IMR-90 (cell line): ENCODE measurements at regions not wholly inside any gene's neighbourhood (a gene's known extent, or its start where the extent isn't known, plus 50 kb on each side); places are given as distances from the start of the nearest gene placed in this dataset.

Experiments
- ATAC-seq: fragments of 200-7000 bp; cut with Tn5 transposase; 2 replicates; pipeline ENCODE4 v1.9.1; 2020; ENCODE audit warnings: low read depth, mild to moderate bottlenecking, moderate library complexity
- BruUV-seq: library from RNA; stranded (reverse); fragments of 400-500 nt; replicated peaks from 2 replicates; lab custom pipeline; 2021; lab: Mats Ljungman, UMichigan
- CTCF ChIA-PET: fragments of 300-600 bp; formaldehyde crosslinking; extraction: SDS; loops from one replicate; lab custom pipeline; 2021; ENCODE audit warnings: antibody characterized with exemption; lab: Yijun Ruan, JAX
- POLR2A ChIA-PET: fragments of 300-600 bp; sonication (Branson Sonifier 250); formaldehyde crosslinking; loops from one replicate; lab custom pipeline; 2022; ENCODE audit warnings: antibody characterized with exemption; ENCODE audit not compliant: unreplicated experiment; lab: Charles Lee
- DNase-seq: peaks from one replicate; pipeline ENCODE4 v3.0.0; 2013
- H2AFZ ChIP-seq: replicated peaks from 2 replicates; pipeline ENCODE3; 2013; ENCODE audit warnings: low read length, mild to moderate bottlenecking; ENCODE audit not compliant: poor library complexity
- H2AK5ac ChIP-seq: 2 replicates; pipeline ENCODE4 v1.6.1; 2013; ENCODE audit warnings: low read depth, low read length, inconsistent platforms
- H2AK9ac ChIP-seq: replicated peaks from 2 replicates; pipeline ENCODE3; 2013; ENCODE audit warnings: mild to moderate bottlenecking, low read depth, low read length, moderate library complexity; ENCODE audit not compliant: poor library complexity
- H2BK120ac ChIP-seq: 2 replicates; pipeline ENCODE4 v1.6.1; 2013; ENCODE audit warnings: low read depth, low read length, inconsistent platforms
- H2BK15ac ChIP-seq: 3 replicates; pipeline ENCODE4 v1.6.1; 2013; ENCODE audit warnings: low read depth, low read length, inconsistent platforms
- H2BK20ac ChIP-seq: 2 replicates; pipeline ENCODE4 v1.6.1; 2013; ENCODE audit warnings: low read depth, mild to moderate bottlenecking, inconsistent platforms, low read length, moderate library complexity
- H2BK5ac ChIP-seq: 2 replicates; pipeline ENCODE4 v1.6.1; 2013; ENCODE audit warnings: mild to moderate bottlenecking, low read depth, low read length, inconsistent platforms; ENCODE audit not compliant: poor library complexity, severe bottlenecking
- H3K14ac ChIP-seq: replicated peaks from 2 replicates; pipeline ENCODE4 v1.6.1; 2013; ENCODE audit warnings: low read depth, low read length, inconsistent platforms
- H3K18ac ChIP-seq: 2 replicates; pipeline ENCODE4 v1.6.1; 2013; ENCODE audit warnings: low read depth, low read length, control low read depth
- H3K23ac ChIP-seq: 2 replicates; pipeline ENCODE4 v1.6.1; 2013; ENCODE audit warnings: low read depth, low read length, inconsistent platforms
- H3K27ac ChIP-seq: 2 replicates; pipeline ENCODE4 v1.5.1; 2013; ENCODE audit warnings: mild to moderate bottlenecking, control low read depth, low read length; ENCODE audit not compliant: insufficient read depth
- H3K27me3 ChIP-seq: 2 replicates; pipeline ENCODE4 v1.6.1; 2013; ENCODE audit warnings: low read length; ENCODE audit not compliant: control insufficient read depth, insufficient read depth
- H3K36me3 ChIP-seq: 2 replicates; pipeline ENCODE4 v1.6.1; 2013; ENCODE audit warnings: low read length, mixed read lengths; ENCODE audit not compliant: control insufficient read depth, insufficient read depth
- H3K4ac ChIP-seq: 2 replicates; pipeline ENCODE4 v1.6.1; 2013; ENCODE audit warnings: low read depth, low read length, inconsistent platforms
- H3K4me1 ChIP-seq: 2 replicates; pipeline ENCODE4 v1.6.1; 2013; ENCODE audit warnings: low read length, mixed read lengths; ENCODE audit not compliant: control insufficient read depth, insufficient read depth
- H3K4me2 ChIP-seq: 2 replicates; pipeline ENCODE4 v1.6.1; 2013; ENCODE audit warnings: low read depth, mild to moderate bottlenecking, control low read depth, low read length, moderate library complexity
- H3K4me3 ChIP-seq: 2 replicates; pipeline ENCODE4 v1.5.1; 2013; ENCODE audit warnings: low read depth, mild to moderate bottlenecking, control low read depth, low read length, moderate library complexity; ENCODE audit not compliant: insufficient read depth
- H3K56ac ChIP-seq: 2 replicates; pipeline ENCODE4 v1.6.1; 2013; ENCODE audit warnings: low read length, inconsistent platforms; ENCODE audit not compliant: insufficient read depth; ENCODE audit errors: extremely low read depth
- H3K79me1 ChIP-seq, 2 experiments: 2 replicates each; pipeline ENCODE4 v1.6.1; 2013; ENCODE audit warnings: low read length in 2 of 2, inconsistent platforms in 1 of 2, low read depth in 1 of 2
- H3K9ac ChIP-seq: 2 replicates; pipeline ENCODE4 v1.6.1; 2013; ENCODE audit warnings: low read depth, low read length, control low read depth
- H3K9me1 ChIP-seq: 2 replicates; pipeline ENCODE4 v1.6.1; 2013; ENCODE audit warnings: low read length, inconsistent platforms; ENCODE audit not compliant: insufficient read depth
- H3K9me3 ChIP-seq: 2 replicates; pipeline ENCODE4 v1.6.1; 2013; ENCODE audit warnings: low read length; ENCODE audit not compliant: control insufficient read depth, insufficient read depth
- H4K20me1 ChIP-seq: 2 replicates; pipeline ENCODE4 v1.6.1; 2013; ENCODE audit warnings: low read length, inconsistent platforms; ENCODE audit not compliant: insufficient read depth
- H4K5ac ChIP-seq: 2 replicates; pipeline ENCODE4 v1.6.1; 2013; ENCODE audit warnings: mild to moderate bottlenecking, low read depth, low read length, control low read depth
- H4K8ac ChIP-seq, 2 experiments: 2 replicates each; pipeline ENCODE4 v1.6.1; 2013; ENCODE audit warnings: low read depth in 2 of 2, low read length in 2 of 2, control low read depth in 1 of 2, inconsistent platforms in 1 of 2
- H4K91ac ChIP-seq: 2 replicates; pipeline ENCODE4 v1.6.1; 2013; ENCODE audit warnings: low read depth, low read length, inconsistent platforms; ENCODE audit not compliant: insufficient read depth
- BHLHE40 ChIP-seq: fragments of 150-350 bp; IDR thresholded peaks from 2 replicates; pipeline ENCODE4 v1.6.1; 2016; ENCODE audit warnings: mild to moderate bottlenecking, low read depth, low read length
- CTCF ChIP-seq: conservative IDR thresholded peaks from 2 replicates; pipeline ENCODE4 v1.5.1; 2012; ENCODE audit warnings: mild to moderate bottlenecking, low read depth, low read length, improper control_type of control experiment
- FOS ChIP-seq: fragments of 150-350 bp; IDR thresholded peaks from 2 replicates; pipeline ENCODE4 v1.6.1; 2016; ENCODE audit warnings: low read depth, low read length
- MAFK ChIP-seq: IDR thresholded peaks from 2 replicates; pipeline ENCODE4 v1.6.1; 2012; ENCODE audit warnings: low read depth, low read length, improper control_type of control experiment
- MAZ ChIP-seq: IDR thresholded peaks from 2 replicates; pipeline ENCODE4 v1.6.1; 2012; ENCODE audit warnings: low read depth, mild to moderate bottlenecking, low read length, improper control_type of control experiment, moderate library complexity, borderline replicate concordance
- RCOR1 ChIP-seq: IDR thresholded peaks from 2 replicates; pipeline ENCODE4 v1.6.1; 2012; ENCODE audit warnings: mild to moderate bottlenecking, low read length, improper control_type of control experiment; ENCODE audit not compliant: insufficient replicate concordance
- RFX5 ChIP-seq: IDR thresholded peaks from 2 replicates; pipeline ENCODE4 v1.8.0; 2012; ENCODE audit warnings: low read depth, mild to moderate bottlenecking, low read length, moderate library complexity
- WGBS, 2 experiments: methylation state at CpG; one replicate each; pipeline versions ENCODE4 v1.1.5 to v1.1.7; 2013; ENCODE audit warnings: missing lambda C conversion rate in 2 of 2; ENCODE audit not compliant: insufficient read length in 1 of 2; ENCODE audit errors: extremely low coverage in 2 of 2; 5-methylcytosine and 5-hydroxymethylcytosine counted together
- dilution Hi-C: fragments of 300-500 bp; cut with HindIII; formaldehyde crosslinking; loops from one replicate; pipeline ENCODE4 v1.14.3; 2018; ENCODE audit warnings: low sequenced_read_pairs; ENCODE audit not compliant: unreplicated experiment
- in situ Hi-C: fragments of 300-500 bp; cut with MboI; formaldehyde crosslinking; loops from 3 replicates; pipeline ENCODE4 v1.14.3; 2019; ENCODE audit warnings: low sequenced_read_pairs, inconsistent platforms, mixed read lengths
- intact Hi-C: fragments of 100-400 bp; cut with micrococcal nuclease; formaldehyde crosslinking; loops from 2 replicates; pipeline ENCODE4 v1.10.0; 2022

- H2BK5ac ChIP-seq = no peak overlapping the region
- no peak overlapping the region for H4K8ac ChIP-seq
- no peak for TF ChIP-seq MAZ
- no peak for TF ChIP-seq MAFK
- no peak for TF ChIP-seq RFX5
- no peak for TF ChIP-seq FOS
- no peak for TF ChIP-seq CTCF
- no peak for TF ChIP-seq BHLHE40
- no peak for TF ChIP-seq RCOR1
- no peak for ATAC-seq
- dilution Hi-C loops = no loop called here
- H2AFZ ChIP-seq = no peak overlapping the region
- ChIA-PET POLR2A (no interaction called here), CTCF (no interaction called here)
- no TSS peak for BruUV-seq
- H4K91ac ChIP-seq = no peak overlapping the region
- H3K18ac ChIP-seq = no peak overlapping the region
- no peak overlapping the region for H3K9ac ChIP-seq
- no peaks in the 10 kb centered on the region; the same call in 1 of the 2 replicates for H3K9me1 ChIP-seq
- H2AK5ac ChIP-seq = no peak overlapping the region
- no peaks in the 10 kb centered on the region for H3K9me3 ChIP-seq
- DNase-seq = no peak
- H3K4ac ChIP-seq = no peak overlapping the region
- H2BK120ac ChIP-seq = no peak overlapping the region
- no peak overlapping the region for H3K23ac ChIP-seq
- intact Hi-C loops = no loop called here
- no peak overlapping the region for H3K4me2 ChIP-seq
- no peak overlapping the region for H3K56ac ChIP-seq
- no peak overlapping the region for H3K14ac ChIP-seq
- no peaks in the 10 kb centered on the region for H3K4me1 ChIP-seq
- H2BK15ac ChIP-seq = no peak overlapping the region
- no peak overlapping the region for H3K27ac ChIP-seq
- no peaks in the 10 kb centered on the region for H4K20me1 ChIP-seq
- H4K5ac ChIP-seq = no peak overlapping the region
- no peak overlapping the region for H2BK20ac ChIP-seq
- no peak overlapping the region for H3K4me3 ChIP-seq
- WGBS, 2 experiments = no CpG with 5 or more reads among the region's 3 CpGs
- in situ Hi-C loops = no loop called here
- no peak overlapping the region for H2AK9ac ChIP-seq
- H3K79me1 ChIP-seq = no peaks in the 10 kb centered on the region
- H3K27me3 ChIP-seq = no peaks in the 10 kb centered on the region
- H3K36me3 ChIP-seq = no peaks in the 10 kb centered on the region
Observed at GRCh38 chr3:102102394-102102793, 253.1 kb downstream of the NFKBIZ start.
